Endothelial cell of umbilical vein (primary cell): ENCODE measurements at regions not wholly inside any gene's neighbourhood (a gene's known extent, or its start where the extent isn't known, plus 50 kb on each side); places are given as distances from the start of the nearest gene placed in this dataset. TPM values are rescaled to one million over a fixed set of nuclear protein-coding genes. Genes with fewer than 3 reads are reported as not detected.
"Not testable (repeated sequence)": the region's sequence is repeated elsewhere in the genome, so short reads cannot be mapped to it uniquely, and the experiment has no call there.

Experiments used
- BruUV-seq: library from RNA; stranded (reverse); fragments of 400-500 nt; replicated peaks from 2 replicates; lab custom pipeline; 2021; lab: Mats Ljungman, UMichigan
- CTCF ChIA-PET: fragments of 300-600, 350-600 bp; sonication (Branson Sonifier 250); formaldehyde crosslinking; loops from one replicate; lab custom pipeline; 2021; ENCODE audit warnings: antibody characterized with exemption, inconsistent platforms; lab: Charles Lee
- POLR2A ChIA-PET: fragments of 300-600, 350-600 bp; sonication (Branson Sonifier 250); formaldehyde crosslinking; loops from one replicate; lab custom pipeline; 2021; ENCODE audit warnings: antibody characterized with exemption, inconsistent platforms; lab: Charles Lee
- DNase-seq: peaks from one replicate; pipeline ENCODE4 v3.0.0-alpha.2; 2011; ENCODE audit warnings: low read depth, low spot score
- FAIRE-seq: peaks from 2 replicates; lab custom pipeline; 2011; peaks lifted over from hg19 to GRCh38; lab: Jason Lieb, UNC
- H2AFZ ChIP-seq: 2 replicates; pipeline ENCODE4 v1.6.0; 2012; ENCODE audit warnings: low read depth, low read length, control low read depth, inconsistent platforms
- H3K27ac ChIP-seq: 2 replicates; pipeline ENCODE4 v1.5.1; 2011; ENCODE audit warnings: low read depth, mild to moderate bottlenecking, control low read depth, low read length, moderate library complexity; ENCODE audit not compliant: insufficient read depth
- H3K27me3 ChIP-seq, 2 experiments: 2 replicates each; pipeline versions ENCODE4 v1.6.0 to v1.6.1; 2011; ENCODE audit warnings: low read length in 2 of 2, mixed read lengths in 1 of 2; ENCODE audit not compliant: control insufficient read depth in 2 of 2, insufficient read depth in 2 of 2
- H3K36me3 ChIP-seq, 2 experiments: 2 replicates in 1 of 2; 3 replicates in 1 of 2; pipeline ENCODE4 v1.5.1; 2011; ENCODE audit warnings: low read length in 2 of 2, mild to moderate bottlenecking in 1 of 2, moderate library complexity in 1 of 2; ENCODE audit not compliant: control insufficient read depth in 2 of 2, insufficient read depth in 2 of 2; ENCODE audit errors: extremely low read depth in 1 of 2
- H3K4me1 ChIP-seq: 3 replicates; pipeline ENCODE4 v1.5.1; 2011; ENCODE audit warnings: mild to moderate bottlenecking, low read length; ENCODE audit not compliant: control insufficient read depth, insufficient read depth; ENCODE audit errors: extremely low read depth
- H3K4me2 ChIP-seq: 2 replicates; pipeline ENCODE4 v1.6.1; 2011; ENCODE audit warnings: low read length, control low read depth, mixed read lengths; ENCODE audit not compliant: insufficient read depth
- H3K4me3 ChIP-seq, 3 experiments: fragments of 200-600 bp in 1 of 3; sonication (generic), shearing (Covaris generic) in 1 of 3; replicated peaks in 1 of 3; 2 replicates each; pipeline ENCODE4 v1.5.1; 2011 to 2016; ENCODE audit warnings: control low read depth in 3 of 3, low read length in 3 of 3, mild to moderate bottlenecking in 2 of 3, inconsistent platforms in 1 of 3, low read depth in 1 of 3, moderate library complexity in 1 of 3; ENCODE audit not compliant: insufficient read depth in 1 of 3
- H3K79me2 ChIP-seq: 2 replicates; pipeline ENCODE4 v1.6.0; 2012; ENCODE audit warnings: low read length, inconsistent platforms; ENCODE audit not compliant: control insufficient read depth, insufficient read depth
- H3K9ac ChIP-seq: replicated peaks from 2 replicates; pipeline ENCODE3; 2011; ENCODE audit warnings: low read length, control low read depth; ENCODE audit not compliant: insufficient read depth; ENCODE audit errors: extremely low read depth
- H3K9me1 ChIP-seq: replicated peaks from 3 replicates; pipeline ENCODE4 v1.6.0; 2011; ENCODE audit warnings: mild to moderate bottlenecking, low read length; ENCODE audit not compliant: control insufficient read depth, insufficient read depth; ENCODE audit errors: extremely low read depth
- H3K9me3 ChIP-seq: replicated peaks from 2 replicates; pipeline ENCODE4 v1.5.1; 2012; ENCODE audit warnings: low read length, inconsistent platforms; ENCODE audit not compliant: control insufficient read depth, insufficient read depth
- H4K20me1 ChIP-seq: replicated peaks from 2 replicates; pipeline ENCODE3; 2011; ENCODE audit warnings: mild to moderate bottlenecking, low read length; ENCODE audit not compliant: control insufficient read depth, insufficient read depth; ENCODE audit errors: extremely low read depth
- dilution Hi-C: fragments of 300-500 bp; cut with MboI; formaldehyde crosslinking; loops from one replicate; pipeline ENCODE4 v1.15.0; 2019; ENCODE audit warnings: low sequenced_read_pairs; ENCODE audit not compliant: extremely low pct_ligation_motif_present
- intact Hi-C: fragments of 100-400 bp; cut with micrococcal nuclease; formaldehyde crosslinking; loops from one replicate; pipeline ENCODE4 v1.10.0; 2022
- microRNA-seq: library from miRNA; unstranded; fragments of <30 nt; microRNA quantifications from one replicate; pipeline ENCODE4 v1.2.0, GENCODE V29; 2021; ENCODE audit warnings: borderline number of aligned reads, borderline replicate concordance
- small RNA-seq: library from RNA; depleted of rRNA; stranded (forward); fragments of <200 nt; gene quantifications from one replicate; pipeline ENCODE3, GENCODE V24; 2012; ENCODE audit warnings: low replicate concordance, low read depth; ENCODE audit not compliant: insufficient read depth, insufficient read length

DNA sequence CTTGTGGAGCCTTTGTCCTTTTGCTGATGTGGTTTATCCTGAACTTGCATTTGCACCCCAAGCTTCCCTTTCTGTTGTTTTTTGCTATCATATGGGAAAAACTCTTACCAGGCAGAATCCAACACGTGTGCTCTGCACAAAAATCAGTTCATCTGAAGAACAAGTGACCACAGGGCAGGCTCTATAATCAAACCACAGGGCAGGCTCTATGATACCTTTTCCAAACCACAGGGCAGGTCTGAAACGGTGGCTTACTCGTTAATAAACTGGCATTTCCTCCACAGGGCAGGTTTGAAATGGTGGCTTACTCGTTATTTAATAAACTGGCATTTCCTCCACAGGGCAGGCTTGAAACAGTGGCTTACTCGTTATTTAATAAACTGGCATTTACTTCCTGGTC lies 51.7 kb upstream of the LPCAT1 start:
- FAIRE-seq, H3K9me1 ChIP-seq, H3K27ac ChIP-seq, H3K4me3 ChIP-seq, CTCF ChIA-PET, H3K79me2 ChIP-seq, intact Hi-C loops, dilution Hi-C loops, H3K4me1 ChIP-seq, BruUV-seq, DNase-seq, H3K4me2 ChIP-seq, H2AFZ ChIP-seq, H3K27me3 ChIP-seq, H3K9me3 ChIP-seq, H4K20me1 ChIP-seq, H3K36me3 ChIP-seq, POLR2A ChIA-PET, H3K9ac ChIP-seq: not testable (repeated sequence)

DNA sequence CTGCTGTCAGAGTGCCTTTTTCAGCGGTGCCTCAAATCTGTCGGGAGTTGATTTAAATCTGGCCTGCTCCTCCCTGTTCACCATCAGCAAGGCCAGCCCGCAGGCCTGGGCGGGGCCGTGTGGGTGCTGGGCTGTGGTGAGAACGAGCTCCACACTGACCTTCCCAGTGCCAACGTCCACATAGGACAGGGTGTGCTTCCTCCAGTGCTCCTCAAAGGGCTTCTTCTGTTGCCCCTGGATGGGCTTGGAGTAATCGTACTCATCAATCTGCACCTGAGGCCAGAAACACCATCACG lies 50.2 kb upstream of the LPCAT1 start:
- H3K4me1 ChIP-seq, H3K9me3 ChIP-seq, H3K9me1 ChIP-seq, H3K4me3 ChIP-seq, POLR2A ChIA-PET, FAIRE-seq, CTCF ChIA-PET, BruUV-seq, intact Hi-C loops, H2AFZ ChIP-seq, H4K20me1 ChIP-seq, H3K9ac ChIP-seq, H3K27me3 ChIP-seq, H3K4me2 ChIP-seq, H3K27ac ChIP-seq, H3K36me3 ChIP-seq, dilution Hi-C loops, DNase-seq, H3K79me2 ChIP-seq: not testable (repeated sequence)

DNA sequence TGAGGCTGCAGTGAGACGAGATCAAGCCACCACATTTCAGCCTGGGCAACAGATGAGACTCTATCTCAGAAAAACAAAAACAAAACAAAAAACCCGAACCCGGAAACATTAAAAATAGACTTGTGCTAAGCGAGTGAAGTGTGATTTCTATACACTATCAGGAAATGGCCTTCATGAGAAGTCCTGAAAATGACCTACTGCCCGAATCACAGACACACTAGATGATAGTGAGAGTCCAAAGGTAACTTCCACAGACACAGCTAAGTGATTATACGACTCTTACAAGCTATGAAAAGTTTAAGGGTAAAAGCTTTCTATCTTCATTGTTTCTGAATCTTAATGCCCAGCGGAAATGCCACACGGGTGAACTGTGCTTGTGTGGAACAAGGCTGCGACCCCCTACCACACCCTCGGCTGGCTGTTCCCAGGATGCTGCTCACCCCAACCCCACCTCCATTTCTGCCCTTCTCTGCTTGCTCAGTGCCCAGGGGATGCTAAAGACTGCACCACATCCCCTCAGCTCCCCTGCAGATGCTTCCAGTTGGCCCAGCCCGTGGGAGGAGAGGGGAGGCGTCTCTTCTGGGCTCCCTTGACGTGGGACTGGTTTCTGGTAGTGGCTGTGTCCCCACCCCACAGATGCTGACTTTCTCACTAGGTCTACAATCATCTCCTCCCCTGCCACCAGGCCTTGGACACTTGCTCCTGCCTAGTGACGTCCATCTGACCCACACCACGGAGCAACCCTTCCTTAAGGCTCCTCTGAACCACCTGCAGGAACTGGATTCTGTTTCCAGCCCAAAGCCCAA lies 49.7 kb upstream of the LPCAT1 start:
- POLR2A ChIA-PET, H3K79me2 ChIP-seq, H3K4me3 ChIP-seq, H2AFZ ChIP-seq, H3K27me3 ChIP-seq, DNase-seq, H3K9ac ChIP-seq, H3K4me2 ChIP-seq, H3K9me3 ChIP-seq, dilution Hi-C loops, FAIRE-seq, H3K9me1 ChIP-seq, H3K27ac ChIP-seq, H3K36me3 ChIP-seq, BruUV-seq, CTCF ChIA-PET, intact Hi-C loops, H3K4me1 ChIP-seq, H4K20me1 ChIP-seq: not testable (repeated sequence)

Small RNA genes in the stretch of these regions (microRNA-seq; reads per million reads assigned to microRNA genes)
- gene MIR4277, result not detected

Small RNA genes in the stretch of these regions (small RNA-seq; reads per million reads assigned to genes)
- not detected for gene AC091849.1
- gene MIR4277, result not detected
